ENCODE measurements at regions not wholly inside any gene's neighbourhood (a gene's known extent, or its start where the extent isn't known, plus 50 kb on each side); places are given as distances from the start of the nearest gene placed in this dataset.
A peak's percentile ranks its signal among the peaks of the same experiment; 100 is the strongest.

- no peak overlapping the region for H3K4me3 ChIP-seq (ENCODE audit: low read depth, low read length)
- DNase-seq (ENCODE audit: low read depth), result no peak
Observed at GRCh38 chr22:25364736-25365241, 145.3 kb downstream of the CRYBB2 start.

DNA sequence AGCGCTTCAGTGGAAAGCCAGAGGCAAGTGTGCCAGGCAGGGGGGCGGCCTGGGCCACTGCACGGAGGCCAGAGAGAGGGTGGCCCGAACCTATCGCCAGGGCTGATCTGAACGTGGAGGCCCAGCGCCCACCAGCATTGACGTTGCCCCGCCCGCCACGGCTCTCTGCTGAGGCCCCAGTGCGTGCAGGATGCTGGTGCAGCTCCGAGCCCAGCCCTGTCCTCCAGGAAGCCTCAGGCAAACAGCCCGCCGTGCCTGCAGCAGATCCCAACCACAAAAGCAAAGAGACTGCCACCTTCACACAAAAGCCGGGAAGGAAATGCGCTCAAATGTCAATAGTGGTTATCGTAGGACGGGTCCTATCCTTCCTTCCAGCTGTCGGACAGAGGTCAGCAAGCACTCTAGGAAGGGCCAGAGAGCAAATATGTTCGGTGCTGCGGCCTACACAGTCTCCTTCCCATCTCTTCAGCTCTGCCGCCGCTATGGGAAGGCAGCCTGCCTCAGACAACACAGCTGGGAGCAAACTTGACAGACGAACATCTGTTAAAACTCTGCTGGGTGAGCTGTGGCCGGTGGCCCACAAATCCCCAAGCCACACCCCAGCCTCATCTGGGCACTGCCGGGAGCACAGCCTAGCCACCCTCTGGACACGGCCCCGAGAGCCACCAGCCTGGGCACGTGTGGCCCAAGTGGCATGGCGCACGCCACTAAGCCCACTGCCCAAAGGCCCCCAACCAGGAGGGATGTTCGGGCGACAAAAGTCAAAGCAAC lies 146.2 kb downstream of the CRYBB2 start:
- DNase-seq (ENCODE audit: low read depth), result no peak

DNA sequence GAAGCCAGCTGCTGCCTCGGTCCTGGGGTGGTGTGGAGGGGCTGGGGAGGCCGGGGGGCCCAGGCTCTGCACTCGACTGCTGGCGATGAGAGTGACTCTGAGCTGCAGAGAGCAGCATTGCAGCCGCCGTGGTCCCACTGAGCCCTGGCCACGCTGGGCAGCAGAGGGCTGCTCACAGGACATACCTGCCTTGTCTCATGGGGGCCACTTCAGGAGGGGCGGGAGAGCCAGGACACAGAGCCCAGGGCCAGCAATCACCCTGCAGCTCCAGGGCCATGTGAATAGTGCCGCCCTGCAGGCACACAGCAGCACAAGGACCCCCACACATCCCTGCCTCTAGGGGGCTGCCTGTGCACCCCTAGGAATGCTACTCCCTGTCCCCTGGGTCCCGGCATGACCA lies 147.0 kb downstream of the CRYBB2 start:
- DNase-seq (ENCODE audit: low read depth), result no peak
- no peak overlapping the region for H3K4me3 ChIP-seq (ENCODE audit: low read depth, low read length)

More for the DNA sequence above, 146.2 kb downstream of the CRYBB2 start:
- H3K4me3 ChIP-seq (ENCODE audit: low read depth, low read length), result no peak overlapping the region

- DNase-seq (ENCODE audit: low read depth), result no peak
- no peak overlapping the region for H3K4me3 ChIP-seq (ENCODE audit: low read depth, low read length)
Observed at GRCh38 chr22:25366876-25367466, 147.5 kb downstream of the CRYBB2 start.

DNA sequence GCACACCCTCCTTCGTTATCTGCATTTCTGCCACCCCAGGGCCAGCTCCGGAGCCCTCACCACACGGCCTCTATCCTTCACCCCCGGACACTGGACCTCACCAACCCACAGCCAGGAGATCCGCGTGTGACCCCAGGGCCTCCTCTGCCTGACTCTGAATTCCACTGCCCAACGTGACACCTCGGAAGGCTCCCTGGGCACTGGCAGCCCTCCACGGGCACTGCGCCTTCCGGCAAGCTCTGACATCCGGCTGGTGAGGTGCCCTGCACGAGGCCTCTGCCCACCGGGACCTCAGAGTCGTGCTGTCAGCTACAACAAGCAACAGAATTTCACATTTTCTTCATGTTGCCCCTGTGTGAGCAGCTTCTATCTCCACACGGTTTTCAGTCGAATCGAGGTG lies 148.3 kb downstream of the CRYBB2 start:
- no peak overlapping the region for H3K4me3 ChIP-seq (ENCODE audit: low read depth, low read length)
- DNase-seq (ENCODE audit: low read depth), result no peak

- DNase-seq (ENCODE audit: low read depth), result peak; percentile 42
- H3K4me3 ChIP-seq (ENCODE audit: low read depth, low read length), result no peak overlapping the region
Observed at GRCh38 chr22:25368271-25368670, 148.8 kb downstream of the CRYBB2 start.

- no peak overlapping the region for H3K4me3 ChIP-seq (ENCODE audit: low read depth, low read length)
- DNase-seq (ENCODE audit: low read depth), result no peak
Observed at GRCh38 chr22:25369041-25369440, 149.6 kb downstream of the CRYBB2 start.

GRCh38 chr22:25370322-25370721 lies 150.9 kb downstream of the CRYBB2 start:
- no peak overlapping the region for H3K4me3 ChIP-seq (ENCODE audit: low read depth, low read length)

DNA sequence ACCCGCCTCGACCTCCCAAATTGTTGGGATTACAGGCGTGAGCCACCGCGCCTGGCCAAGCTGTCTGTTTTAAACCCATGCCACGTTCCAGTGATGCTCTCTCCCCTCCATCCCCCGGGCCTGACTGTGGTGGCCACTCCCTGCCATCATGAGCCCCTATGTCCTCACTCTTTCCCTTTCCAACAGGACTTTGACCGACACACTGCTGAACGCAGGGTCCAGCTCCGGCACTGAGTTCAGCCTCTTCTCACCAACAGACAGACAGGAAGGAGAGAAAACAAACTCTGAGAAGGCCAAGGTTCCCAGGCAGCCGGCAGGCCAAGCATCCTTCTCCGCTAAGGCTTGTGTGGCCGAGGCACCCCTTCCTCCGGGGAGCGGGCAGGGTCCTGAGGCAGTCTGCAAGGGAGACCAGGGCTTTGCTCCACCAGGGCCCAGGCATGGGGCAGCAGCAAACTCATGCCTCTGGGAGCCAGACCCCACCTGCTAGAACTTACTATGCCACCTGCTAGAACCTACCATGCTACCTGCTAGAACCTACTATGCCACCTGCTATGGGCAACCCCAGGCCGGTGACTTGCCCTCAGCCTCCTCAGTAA lies 152.7 kb downstream of the CRYBB2 start:
- DNase-seq (ENCODE audit: low read depth), result no peak
- H3K4me3 ChIP-seq (ENCODE audit: low read depth, low read length), result no peak overlapping the region

More at GRCh38 chr22:25370322-25370721, 150.9 kb downstream of the CRYBB2 start:
- DNase-seq (ENCODE audit: low read depth), result no peak

GRCh38 chr22:25373961-25374360 lies 154.5 kb downstream of the CRYBB2 start:
- DNase-seq (ENCODE audit: low read depth), result no peak
- no peak overlapping the region for H3K4me3 ChIP-seq (ENCODE audit: low read depth, low read length)

GRCh38 chr22:25374869-25375268 lies 155.4 kb downstream of the CRYBB2 start:
- no peak overlapping the region for H3K4me3 ChIP-seq (ENCODE audit: low read depth, low read length)

GRCh38 chr22:25375683-25376082 lies 156.2 kb downstream of the CRYBB2 start:
- no peak overlapping the region for H3K4me3 ChIP-seq (ENCODE audit: low read depth, low read length)
- DNase-seq (ENCODE audit: low read depth), result no peak

More at GRCh38 chr22:25374869-25375268, 155.4 kb downstream of the CRYBB2 start:
- no peak for DNase-seq (ENCODE audit: low read depth)

DNA sequence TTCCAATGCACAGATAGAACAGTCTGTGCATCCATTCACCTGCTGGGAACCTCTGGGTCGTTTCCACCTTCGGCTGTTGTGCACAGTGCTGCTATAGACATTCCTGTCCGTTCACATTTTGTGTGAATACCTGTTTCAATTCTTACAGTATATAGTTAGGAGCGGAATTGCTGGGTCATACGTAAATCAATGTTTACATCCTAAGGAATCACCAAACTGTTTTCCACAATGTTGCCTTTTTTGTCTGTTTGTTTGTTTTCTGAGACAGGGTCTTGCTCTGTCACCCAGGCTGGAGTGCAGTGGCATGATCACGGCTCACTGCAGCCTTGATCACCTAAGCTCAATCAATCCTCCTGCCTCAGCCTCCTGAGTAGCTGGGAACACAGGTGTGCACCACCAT lies 158.3 kb downstream of the CRYBB2 start:
- H3K4me3 ChIP-seq (ENCODE audit: low read depth, low read length), result no peak overlapping the region
- DNase-seq (ENCODE audit: low read depth), result no peak

DNA sequence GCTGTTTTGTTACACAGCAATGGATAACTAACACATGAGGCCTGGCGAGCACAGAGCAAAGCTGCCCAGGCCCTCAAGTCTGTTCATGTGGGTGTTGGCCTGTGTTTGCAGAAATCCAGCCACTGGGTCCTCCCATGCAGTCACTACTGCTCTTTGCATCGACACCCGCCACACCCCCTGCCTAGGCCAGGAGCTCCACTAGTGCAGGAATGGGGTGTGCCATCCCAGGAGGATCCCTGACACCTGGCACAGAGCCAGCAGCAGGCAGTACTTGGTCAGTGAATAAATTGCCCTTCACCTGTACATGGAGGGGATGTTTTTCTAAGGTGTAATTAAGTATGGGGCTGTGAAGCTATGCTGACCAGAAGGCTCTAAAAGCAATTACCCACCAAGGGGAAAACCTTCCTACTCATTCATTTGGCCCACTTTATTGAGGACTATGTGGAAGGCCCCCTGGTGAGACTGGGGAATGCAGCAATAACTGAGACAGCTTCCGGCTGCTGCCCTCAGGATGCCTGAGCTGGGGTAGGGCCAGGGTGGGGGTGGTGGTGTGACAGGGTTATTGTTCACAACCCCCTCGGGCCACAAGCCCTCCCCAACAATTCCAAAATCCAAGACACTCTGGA lies 160.8 kb downstream of the CRYBB2 start:
- DNase-seq (ENCODE audit: low read depth), result no peak
- no peak overlapping the region for H3K4me3 ChIP-seq (ENCODE audit: low read depth, low read length)

GRCh38 chr22:25382762-25383161 lies 163.3 kb downstream of the CRYBB2 start:
- H3K4me3 ChIP-seq (ENCODE audit: low read depth, low read length), result no peak overlapping the region
- no peak for DNase-seq (ENCODE audit: low read depth)

DNA sequence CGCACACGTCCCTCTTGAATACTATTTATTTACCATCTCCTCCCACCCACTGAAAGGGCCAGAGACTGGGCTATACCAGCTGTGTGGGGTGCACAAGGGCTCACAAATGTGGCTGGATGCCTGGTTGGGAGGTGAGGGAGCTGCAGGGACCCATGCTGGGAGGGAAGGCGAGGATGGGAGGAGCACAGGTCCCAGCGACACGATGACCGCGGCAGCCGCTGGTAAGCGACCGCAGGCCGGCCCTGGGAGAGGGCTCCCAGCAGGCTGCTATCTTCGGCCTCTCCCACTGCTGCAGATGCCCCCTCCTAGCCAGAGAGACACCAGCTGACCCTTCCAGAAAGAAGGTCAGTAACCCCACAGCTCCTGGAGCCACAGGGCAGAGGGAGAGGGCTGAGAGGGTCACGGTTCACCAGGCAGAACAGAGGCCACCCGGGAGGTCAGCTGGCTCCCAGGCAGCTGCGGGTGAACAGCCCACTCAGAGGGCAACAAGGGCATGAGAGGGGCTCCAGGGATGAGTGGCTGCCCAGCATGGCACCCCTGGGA lies 163.9 kb downstream of the CRYBB2 start:
- no peak for DNase-seq (ENCODE audit: low read depth)
- H3K4me3 ChIP-seq (ENCODE audit: low read depth, low read length), result no peak overlapping the region

- no peak for DNase-seq (ENCODE audit: low read depth)
Observed at GRCh38 chr22:25383892-25384291, 164.5 kb downstream of the CRYBB2 start.

GRCh38 chr22:25386538-25386884 lies 167.1 kb downstream of the CRYBB2 start:
- no peak overlapping the region for H3K4me3 ChIP-seq (ENCODE audit: low read depth, low read length)
- no peak for DNase-seq (ENCODE audit: low read depth)

More at GRCh38 chr22:25383892-25384291, 164.5 kb downstream of the CRYBB2 start:
- H3K4me3 ChIP-seq (ENCODE audit: low read depth, low read length), result no peak overlapping the region

DNA sequence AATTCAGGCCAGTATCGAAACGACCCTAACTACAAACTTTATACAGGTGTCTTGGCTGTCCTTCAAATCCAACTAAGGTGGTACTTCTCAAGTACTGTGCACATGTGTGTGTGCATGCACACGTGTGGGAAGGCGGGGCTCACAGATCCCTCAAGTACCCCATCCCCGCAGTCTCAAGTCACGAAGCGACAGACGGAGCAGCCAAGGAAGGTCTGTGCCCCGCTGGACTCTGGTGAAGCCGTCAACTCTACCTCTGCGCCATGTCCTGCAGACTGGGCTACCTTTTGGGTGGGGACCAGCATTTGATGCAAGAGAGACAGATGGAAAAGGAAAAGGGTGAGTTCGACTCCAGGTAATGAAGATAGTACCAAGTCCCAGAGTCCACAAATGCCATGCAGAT lies 169.0 kb downstream of the CRYBB2 start:
- H3K4me3 ChIP-seq (ENCODE audit: low read depth, low read length), result no peak overlapping the region
- no peak for DNase-seq (ENCODE audit: low read depth)
